Ovary (tissue), 7 donors: ENCODE measurements at regions not wholly inside any gene's neighbourhood (a gene's known extent, or its start where the extent isn't known, plus 50 kb on each side); places are given as distances from the start of the nearest gene placed in this dataset.

ENCODE experiments used
- DNase-seq, 5 donors: peaks; one replicate each; pipeline ENCODE4 v3.0.0-alpha.2; 2019 to 2020
- H3K27ac ChIP-seq, 2 donors: fragments of 200-600 bp; one replicate each; pipeline versions ENCODE4 v1.5.1 to v1.8.0; 2019 to 2022
- H3K27me3 ChIP-seq: fragments of 200-600 bp; one replicate; pipeline ENCODE4 v1.8.0; 2022
- H3K36me3 ChIP-seq: fragments of 200-600 bp; sonication (generic); one replicate; pipeline ENCODE4 v1.5.1; 2019
- H3K4me1 ChIP-seq: one replicate; pipeline ENCODE4 v1.8.1; 2013; ENCODE audit warnings: mild to moderate bottlenecking, moderate library complexity; ENCODE audit not compliant: insufficient read depth
- H3K4me3 ChIP-seq: fragments of 200-600 bp; sonication (generic); one replicate; pipeline ENCODE4 v1.5.1; 2017
- H3K9me3 ChIP-seq, 2 donors: fragments of 200-600 bp in 1 of 2; sonication (generic) in 1 of 2; one replicate each; pipeline versions ENCODE4 v1.5.1 to v1.8.1; 2013 to 2019; ENCODE audit warnings: mild to moderate bottlenecking in 1 of 2, moderate library complexity in 1 of 2
- EP300 ChIP-seq: sonication (generic); formaldehyde crosslinking; IDR thresholded peaks from one replicate; pipeline ENCODE4 v1.6.1; 2017; ENCODE audit warnings: antibody characterized with exemption
- POLR2A ChIP-seq: fragments of 450-650 bp; IDR thresholded peaks from one replicate; pipeline ENCODE4 v1.6.1; 2017; ENCODE audit warnings: antibody characterized with exemption, mild to moderate bottlenecking, moderate library complexity
- WGBS, 3 donors: extraction: QIAGEN DNeasy Blood & Tissue Kit in 1 of 3; methylation state at CpG; one replicate each; pipeline versions ENCODE4 v1.1.5 to v1.1.7; 2013 to 2017; 5-methylcytosine and 5-hydroxymethylcytosine counted together
- intact Hi-C, 4 donors: fragments of 100-400 bp; cut with DNase I; formaldehyde crosslinking; loops; one replicate each; pipeline versions ENCODE4 v1.11.0 to v1.15.1; 2022 to 2023
- TF ChIP-seq, protein P1 (sequence below), 3 donors: fragments of 450-650 bp in 2 of 3; fragments of 200-600 bp in 1 of 3; IDR thresholded peaks; one replicate each; pipeline versions ENCODE4 v1.5.1 to v1.8.0; 2016 to 2022; ENCODE audit warnings: antibody characterized with exemption in 3 of 3, mild to moderate bottlenecking in 1 of 3
- donor health status: DM: no; HTN: no; CAD: no; lungs with moderate emphysema.
- donor health status: DM: no; HTN: no; CAD: no.
- donor health status: Bipolar disorder and iron deficiency.
- donor health status: DM: no; HTN: no; CAD: no.
- donor health status: DM: yes; HTN: yes; CAD: no.

DNA sequence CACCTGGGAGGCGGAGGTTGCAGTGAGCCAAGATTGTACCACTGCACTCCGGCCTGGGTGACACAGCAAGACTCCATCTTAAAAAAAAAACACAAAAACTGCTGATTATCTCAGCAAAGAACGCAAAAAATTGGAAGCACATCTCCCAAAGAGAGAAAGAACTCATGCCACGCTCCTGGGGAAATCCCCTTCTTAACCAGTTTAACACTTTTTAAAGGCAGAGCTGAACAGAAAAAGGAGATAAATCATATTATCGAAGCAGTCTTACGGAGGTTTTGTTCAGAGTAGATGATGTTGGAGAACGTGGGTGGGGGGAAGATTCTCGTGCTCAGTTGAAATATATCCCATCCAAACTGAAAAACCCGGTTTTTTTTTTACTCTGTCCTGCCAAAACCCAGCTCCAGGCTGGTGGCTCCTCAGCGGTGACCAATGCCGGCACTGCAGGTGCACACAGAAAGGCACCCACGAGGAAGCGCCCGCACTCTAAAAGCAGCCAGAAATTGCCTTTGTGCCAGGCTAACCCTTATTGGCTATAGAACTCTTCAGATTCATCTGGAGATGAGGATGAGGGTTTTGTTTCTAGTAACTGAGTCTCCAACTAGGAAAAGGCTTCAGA, 100.2 kb upstream of the PARP11 start:
- Histone ChIP-seq H3K9me3 (no peaks in the 10 kb centered on the region), H3K27me3 (no peaks in the 10 kb centered on the region), H3K4me1 (no peaks in the 10 kb centered on the region), H3K36me3 (no peaks in the 10 kb centered on the region), H3K4me3 (no peak overlapping the region), H3K27ac (no peak overlapping the region)
- no peak for DNase-seq
- TF ChIP-seq, protein P1, sequence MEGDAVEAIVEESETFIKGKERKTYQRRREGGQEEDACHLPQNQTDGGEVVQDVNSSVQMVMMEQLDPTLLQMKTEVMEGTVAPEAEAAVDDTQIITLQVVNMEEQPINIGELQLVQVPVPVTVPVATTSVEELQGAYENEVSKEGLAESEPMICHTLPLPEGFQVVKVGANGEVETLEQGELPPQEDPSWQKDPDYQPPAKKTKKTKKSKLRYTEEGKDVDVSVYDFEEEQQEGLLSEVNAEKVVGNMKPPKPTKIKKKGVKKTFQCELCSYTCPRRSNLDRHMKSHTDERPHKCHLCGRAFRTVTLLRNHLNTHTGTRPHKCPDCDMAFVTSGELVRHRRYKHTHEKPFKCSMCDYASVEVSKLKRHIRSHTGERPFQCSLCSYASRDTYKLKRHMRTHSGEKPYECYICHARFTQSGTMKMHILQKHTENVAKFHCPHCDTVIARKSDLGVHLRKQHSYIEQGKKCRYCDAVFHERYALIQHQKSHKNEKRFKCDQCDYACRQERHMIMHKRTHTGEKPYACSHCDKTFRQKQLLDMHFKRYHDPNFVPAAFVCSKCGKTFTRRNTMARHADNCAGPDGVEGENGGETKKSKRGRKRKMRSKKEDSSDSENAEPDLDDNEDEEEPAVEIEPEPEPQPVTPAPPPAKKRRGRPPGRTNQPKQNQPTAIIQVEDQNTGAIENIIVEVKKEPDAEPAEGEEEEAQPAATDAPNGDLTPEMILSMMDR (IDR thresholded peaks at IDR 0.05), result no peak
- no peak for TF ChIP-seq POLR2A
- TF ChIP-seq EP300, result no peak
- intact Hi-C loops, result no loop called here
- 71 to 79% (median 78%) methylated on average over 14 of the region's 14 CpGs for WGBS, 3 donors

DNA sequence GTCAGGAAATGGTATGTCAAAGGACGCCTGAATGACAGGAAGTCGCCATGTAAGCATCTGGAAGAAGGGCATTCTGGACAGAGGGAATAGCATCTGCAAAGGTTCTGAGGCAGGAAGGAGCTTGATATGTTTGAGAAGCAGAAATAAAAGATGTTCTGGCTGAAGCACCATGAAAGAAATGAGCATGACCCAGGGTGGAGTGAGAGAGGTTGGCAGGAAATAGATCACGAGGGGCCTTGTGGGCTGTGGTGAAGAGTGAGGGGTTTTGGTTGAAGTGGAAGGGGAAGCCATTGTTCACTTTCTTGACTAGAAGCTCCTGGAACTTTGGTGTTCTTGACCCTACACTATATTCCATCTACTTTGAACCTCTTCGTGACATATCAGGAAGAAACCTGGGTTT, 99.4 kb upstream of the PARP11 start:
- intact Hi-C loops, result no loop called here
- WGBS, 3 donors, result 62 to 79% (median 77%) methylated on average over 4 of the region's 4 CpGs
- DNase-seq, result no peak
- no peak overlapping the region for H3K27ac ChIP-seq
- TF ChIP-seq POLR2A, result no peak
- TF ChIP-seq EP300, result no peak
- TF ChIP-seq, protein P1 (IDR thresholded peaks at IDR 0.05), result no peak
- no peaks in the 10 kb centered on the region for H3K27me3 ChIP-seq
- no peaks in the 10 kb centered on the region for H3K4me1 ChIP-seq
- H3K4me3 ChIP-seq, result no peak overlapping the region
- H3K36me3 ChIP-seq, result no peaks in the 10 kb centered on the region
- no peaks in the 10 kb centered on the region for H3K9me3 ChIP-seq

DNA sequence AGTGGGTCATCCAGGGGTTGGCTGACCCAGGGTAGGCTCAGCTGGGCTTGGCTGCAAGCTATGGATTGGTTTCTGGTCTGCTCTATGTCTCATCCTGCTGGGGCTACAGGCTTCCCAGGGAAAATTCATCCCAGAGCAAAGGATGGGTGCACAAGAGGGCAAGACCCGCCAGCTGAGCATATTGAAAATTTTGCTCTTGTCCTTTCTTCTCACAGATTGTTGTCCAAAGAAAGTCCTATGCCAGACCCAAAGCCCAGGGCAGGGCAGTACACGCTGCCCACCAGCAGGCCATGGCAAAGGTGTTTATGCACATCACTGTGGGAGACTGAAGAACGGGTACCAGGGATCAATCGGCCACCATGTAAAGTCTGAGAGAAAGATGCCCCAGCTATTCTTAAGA, 95.3 kb upstream of the PARP11 start:
- H3K4me3 ChIP-seq, result no peak overlapping the region
- no peaks in the 10 kb centered on the region for H3K36me3 ChIP-seq
- no peak overlapping the region for H3K27ac ChIP-seq
- WGBS, 3 donors, result 91 to 93% (median 92%) methylated on average over 4 of the region's 4 CpGs
- intact Hi-C loops, result no loop called here
- DNase-seq, result no peak
- H3K4me1 ChIP-seq, result no peaks in the 10 kb centered on the region
- no peaks in the 10 kb centered on the region for H3K9me3 ChIP-seq
- TF ChIP-seq, protein P1 (IDR thresholded peaks at IDR 0.05), result no peak
- TF ChIP-seq EP300, result no peak
- no peak for TF ChIP-seq POLR2A
- no peaks in the 10 kb centered on the region for H3K27me3 ChIP-seq

DNA sequence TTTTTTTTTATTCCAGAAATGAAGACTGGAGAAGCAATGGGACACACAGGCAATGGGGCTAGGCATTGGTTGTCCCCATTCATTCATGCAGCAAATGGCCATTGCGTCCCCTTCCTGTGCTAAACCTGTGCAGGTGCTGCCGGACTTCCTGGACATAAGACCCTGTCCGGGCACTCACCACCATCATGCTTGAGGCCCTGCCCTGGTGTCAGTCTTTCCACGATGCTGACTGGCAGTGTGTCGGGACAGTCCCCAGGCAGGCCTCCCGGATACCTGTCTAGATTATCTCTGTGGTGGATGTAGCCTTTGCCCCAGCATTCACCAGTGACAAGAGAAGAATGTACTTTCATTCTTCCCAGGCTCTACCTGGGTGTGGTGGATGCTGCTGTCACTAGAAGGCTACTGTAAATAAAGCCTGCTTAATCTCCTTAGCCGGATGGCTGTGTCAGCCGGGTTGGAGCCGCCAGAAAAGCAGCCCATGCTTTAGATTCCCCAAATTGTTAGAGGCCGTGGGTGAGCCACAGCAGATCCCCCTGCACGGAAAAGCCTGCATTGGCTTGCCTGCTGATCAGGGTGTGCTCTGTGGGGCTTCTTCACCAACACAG, 94.5 kb upstream of the PARP11 start:
- Histone ChIP-seq H3K9me3 (no peaks in the 10 kb centered on the region), H3K27me3 (no peaks in the 10 kb centered on the region), H3K4me1 (no peaks in the 10 kb centered on the region), H3K27ac (no peak overlapping the region), H3K4me3 (no peak overlapping the region), H3K36me3 (no peaks in the 10 kb centered on the region)
- 55 to 66% (median 64%) methylated on average over 10 to 11 of the region's 11 CpGs for WGBS, 3 donors
- DNase-seq, result no peak
- intact Hi-C loops, result no loop called here
- TF ChIP-seq, protein P1 (IDR thresholded peaks at IDR 0.05), result no peak
- no peak for TF ChIP-seq POLR2A
- no peak for TF ChIP-seq EP300
